NOMO-1 treated with DMSO at 0.1 percent for 48 hours (cell line): ENCODE measurements at regions not wholly inside any gene's neighbourhood (a gene's known extent, or its start where the extent isn't known, plus 50 kb on each side); places are given as distances from the start of the nearest gene placed in this dataset.
"Not testable (repeated sequence)": the region's sequence is repeated elsewhere in the genome, so short reads cannot be mapped to it uniquely, and the experiment has no call there.

Experiments used
- DNase-seq: peaks from one replicate; lab custom pipeline; 2025; ENCODE audit not compliant: unreplicated experiment; lab: John Stamatoyannopoulos, UW

- DNase-seq, result not testable (repeated sequence)
Measured at GRCh38 chr6:73925703-73926102, 229.7 kb downstream of the CD109 start.

- DNase-seq, result no peak
Measured at GRCh38 chr6:73923905-73924485, 228.0 kb downstream of the CD109 start.

- no peak for DNase-seq
Measured at GRCh38 chr6:73903155-73903554, 207.2 kb downstream of the CD109 start.

- DNase-seq, result no peak
Measured at GRCh38 chr6:73901986-73902385, 206.0 kb downstream of the CD109 start.

- DNase-seq, result no peak
Measured at GRCh38 chr6:73901311-73901710, 205.3 kb downstream of the CD109 start.

GRCh38 chr6:73898599-73898998, 202.6 kb downstream of the CD109 start:
- DNase-seq, result no peak

GRCh38 chr6:73893696-73894095, 197.7 kb downstream of the CD109 start:
- no peak for DNase-seq

GRCh38 chr6:73888050-73888449, 192.0 kb downstream of the CD109 start:
- DNase-seq, result no peak

GRCh38 chr6:73885393-73885792, 189.4 kb downstream of the CD109 start:
- no peak for DNase-seq

GRCh38 chr6:73884540-73884939, 188.5 kb downstream of the CD109 start:
- no peak for DNase-seq

- DNase-seq, result no peak
Measured at GRCh38 chr6:73879501-73880293, 183.7 kb downstream of the CD109 start.

GRCh38 chr6:73878403-73878802, 182.4 kb downstream of the CD109 start:
- DNase-seq, result no peak
